ENCODE measurements at regions not wholly inside any gene's neighbourhood (a gene's known extent, or its start where the extent isn't known, plus 50 kb on each side); places are given as distances from the start of the nearest gene placed in this dataset.

DNA sequence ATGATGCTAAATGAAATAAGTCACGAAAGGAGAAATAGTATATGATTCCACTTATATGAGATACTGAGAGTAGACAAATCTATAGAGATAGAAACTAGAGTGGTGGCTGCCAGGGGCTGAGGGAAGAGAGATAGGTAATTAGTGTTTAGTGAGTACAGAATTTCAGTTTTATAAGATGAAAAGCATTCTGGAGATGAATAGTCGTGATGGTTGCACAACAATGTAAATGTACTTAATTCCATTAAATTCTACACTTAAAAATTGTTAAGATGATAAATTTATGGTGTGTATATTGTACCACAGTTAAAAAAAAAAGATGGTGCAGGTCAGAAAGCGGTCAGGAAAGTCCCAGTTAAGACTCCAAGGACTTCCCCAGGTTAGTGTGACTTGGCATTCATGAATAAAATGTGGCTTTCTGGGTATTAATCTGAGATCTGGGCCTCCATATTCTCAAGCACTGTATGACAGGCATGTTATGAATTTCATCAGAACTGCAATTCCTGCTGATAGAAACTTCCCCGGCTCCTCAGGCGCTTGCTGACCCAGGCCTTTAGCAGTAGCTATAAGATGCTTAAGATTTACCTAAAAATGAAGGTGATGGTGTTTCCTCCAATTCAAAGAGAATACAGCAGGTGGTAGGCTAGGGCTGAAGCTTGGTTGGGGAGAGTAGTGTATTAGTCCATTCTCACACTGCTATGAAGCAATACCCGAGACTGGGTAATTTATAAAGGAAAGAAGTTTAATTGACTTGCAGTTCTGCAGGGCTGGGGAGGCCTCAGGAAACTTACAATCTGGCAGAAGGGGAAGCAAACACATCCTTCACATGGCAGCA is 115.3 kb upstream of the SOX9 start:
- TF ChIP-seq, protein P1, sequence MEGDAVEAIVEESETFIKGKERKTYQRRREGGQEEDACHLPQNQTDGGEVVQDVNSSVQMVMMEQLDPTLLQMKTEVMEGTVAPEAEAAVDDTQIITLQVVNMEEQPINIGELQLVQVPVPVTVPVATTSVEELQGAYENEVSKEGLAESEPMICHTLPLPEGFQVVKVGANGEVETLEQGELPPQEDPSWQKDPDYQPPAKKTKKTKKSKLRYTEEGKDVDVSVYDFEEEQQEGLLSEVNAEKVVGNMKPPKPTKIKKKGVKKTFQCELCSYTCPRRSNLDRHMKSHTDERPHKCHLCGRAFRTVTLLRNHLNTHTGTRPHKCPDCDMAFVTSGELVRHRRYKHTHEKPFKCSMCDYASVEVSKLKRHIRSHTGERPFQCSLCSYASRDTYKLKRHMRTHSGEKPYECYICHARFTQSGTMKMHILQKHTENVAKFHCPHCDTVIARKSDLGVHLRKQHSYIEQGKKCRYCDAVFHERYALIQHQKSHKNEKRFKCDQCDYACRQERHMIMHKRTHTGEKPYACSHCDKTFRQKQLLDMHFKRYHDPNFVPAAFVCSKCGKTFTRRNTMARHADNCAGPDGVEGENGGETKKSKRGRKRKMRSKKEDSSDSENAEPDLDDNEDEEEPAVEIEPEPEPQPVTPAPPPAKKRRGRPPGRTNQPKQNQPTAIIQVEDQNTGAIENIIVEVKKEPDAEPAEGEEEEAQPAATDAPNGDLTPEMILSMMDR (IDR thresholded peaks at IDR 0.05), result no peak
- H3K9me3 ChIP-seq, result no peaks in the 10 kb centered on the region

DNA sequence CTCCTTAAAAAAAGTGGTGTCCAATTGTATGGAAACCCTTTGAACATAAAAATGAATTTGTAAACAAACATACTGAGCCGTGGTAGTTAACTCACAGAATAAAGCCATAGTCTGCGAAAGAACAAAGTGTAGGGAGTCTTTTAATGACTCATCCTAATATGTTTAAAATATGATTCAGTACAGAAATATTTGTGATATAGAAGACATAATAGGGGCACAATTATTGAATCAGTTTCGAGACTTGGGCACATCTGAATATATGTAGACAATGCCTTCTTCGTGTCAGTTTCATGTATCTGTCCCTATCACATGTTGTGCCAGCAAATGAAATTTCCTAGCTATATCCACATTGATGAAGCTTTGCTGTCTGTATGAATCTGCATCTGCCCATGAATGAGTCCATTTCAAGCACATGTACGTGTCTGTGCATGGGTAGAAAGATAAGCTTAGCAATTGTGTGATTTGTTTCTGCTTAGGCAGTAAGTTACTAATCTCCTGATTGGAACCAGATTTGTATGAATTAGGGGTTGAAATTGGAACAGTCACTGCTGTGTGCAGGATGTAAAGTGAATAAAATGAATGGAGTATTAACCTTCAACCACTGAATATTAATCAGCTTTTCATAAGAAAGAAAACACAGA is 112.5 kb upstream of the SOX9 start:
- Histone ChIP-seq H3K9me3 (no peaks in the 10 kb centered on the region), H3K36me3 (no peaks in the 10 kb centered on the region), H3K27ac (no peak overlapping the region), H3K4me3 (ENCODE audit: low read depth in 1 of 2, low read length in 1 of 2) (no peak overlapping the region), H3K27me3 (no peaks in the 10 kb centered on the region), H3K4me1 (ENCODE audit: control insufficient read depth in 1 of 2, insufficient read depth in 1 of 2, low read depth in 1 of 2, low read length in 1 of 2) (no peaks in the 10 kb centered on the region)
- TF ChIP-seq, protein P1 (IDR thresholded peaks at IDR 0.05), result no peak

More for the DNA sequence above, 115.3 kb upstream of the SOX9 start:
- H3K4me3 ChIP-seq (ENCODE audit: low read depth in 1 of 2, low read length in 1 of 2), result no peak overlapping the region
- no peaks in the 10 kb centered on the region for H3K27me3 ChIP-seq
- no peaks in the 10 kb centered on the region for H3K36me3 ChIP-seq
- H3K4me1 ChIP-seq (ENCODE audit: control insufficient read depth in 1 of 2, insufficient read depth in 1 of 2, low read depth in 1 of 2, low read length in 1 of 2), result no peaks in the 10 kb centered on the region
- no peak overlapping the region for H3K27ac ChIP-seq

DNA sequence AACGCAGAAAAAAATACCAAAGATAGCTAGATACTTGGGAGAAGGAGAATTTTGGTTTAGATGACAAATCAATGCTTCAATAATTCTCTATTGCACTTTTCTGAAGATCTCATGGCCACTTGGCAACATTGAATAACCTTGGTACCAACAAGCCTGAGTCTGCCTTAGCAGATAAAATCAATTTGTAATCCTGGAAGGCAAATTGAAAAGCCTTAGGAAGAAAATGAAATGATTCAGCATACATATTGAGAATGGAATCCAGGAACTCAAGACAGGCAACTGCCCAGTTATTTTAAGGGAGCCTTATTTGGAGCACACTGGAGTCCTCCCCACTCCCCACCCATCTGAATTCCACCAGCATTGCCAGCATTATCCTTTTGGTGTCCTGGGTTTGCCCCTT is 109.3 kb upstream of the SOX9 start:
- H3K36me3 ChIP-seq, result no peaks in the 10 kb centered on the region
- no peaks in the 10 kb centered on the region for H3K4me1 ChIP-seq (ENCODE audit: control insufficient read depth in 1 of 2, insufficient read depth in 1 of 2, low read depth in 1 of 2, low read length in 1 of 2)
- no peaks in the 10 kb centered on the region for H3K9me3 ChIP-seq
- H3K27ac ChIP-seq, result no peak overlapping the region
- H3K4me3 ChIP-seq (ENCODE audit: low read depth in 1 of 2, low read length in 1 of 2), result no peak overlapping the region
- TF ChIP-seq, protein P1 (IDR thresholded peaks at IDR 0.05), result no peak
- no peaks in the 10 kb centered on the region for H3K27me3 ChIP-seq

DNA sequence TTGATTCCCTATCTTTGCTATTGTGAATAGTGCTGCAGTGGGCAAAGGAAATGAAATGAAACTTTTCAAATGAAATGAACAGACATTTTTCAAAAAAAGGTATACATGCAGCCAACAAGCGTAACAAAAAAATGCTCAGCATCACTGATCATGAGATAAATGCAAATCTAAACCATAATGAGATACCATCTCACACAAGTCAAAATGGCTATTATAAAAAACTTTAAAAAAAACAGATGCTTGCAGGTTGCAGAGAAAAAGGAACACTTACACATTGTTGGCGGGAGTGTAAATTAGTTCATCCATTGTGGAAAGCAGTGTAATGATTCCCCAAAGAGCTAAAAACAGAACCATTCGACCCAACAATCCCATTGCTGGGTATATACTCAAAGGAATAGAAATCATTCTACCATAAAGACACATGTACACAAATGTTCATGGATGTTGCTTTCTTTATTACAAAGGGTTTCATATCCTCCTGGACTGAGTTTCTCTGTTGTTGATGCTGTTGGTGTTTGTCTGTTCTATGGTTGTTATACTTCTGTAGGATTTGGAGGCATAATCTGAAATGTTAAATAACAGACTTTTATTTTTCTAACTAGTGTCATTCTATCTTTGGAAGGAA is 99.3 kb upstream of the SOX9 start:
- Histone ChIP-seq H3K4me3 (ENCODE audit: low read depth in 1 of 2, low read length in 1 of 2) (no peak overlapping the region), H3K27me3 (no peaks in the 10 kb centered on the region), H3K4me1 (ENCODE audit: control insufficient read depth in 1 of 2, insufficient read depth in 1 of 2, low read depth in 1 of 2, low read length in 1 of 2) (no peaks in the 10 kb centered on the region), H3K36me3 (no peaks in the 10 kb centered on the region), H3K9me3 (no peaks in the 10 kb centered on the region), H3K27ac (no peak overlapping the region)
- TF ChIP-seq, protein P1 (IDR thresholded peaks at IDR 0.05), result no peak

DNA sequence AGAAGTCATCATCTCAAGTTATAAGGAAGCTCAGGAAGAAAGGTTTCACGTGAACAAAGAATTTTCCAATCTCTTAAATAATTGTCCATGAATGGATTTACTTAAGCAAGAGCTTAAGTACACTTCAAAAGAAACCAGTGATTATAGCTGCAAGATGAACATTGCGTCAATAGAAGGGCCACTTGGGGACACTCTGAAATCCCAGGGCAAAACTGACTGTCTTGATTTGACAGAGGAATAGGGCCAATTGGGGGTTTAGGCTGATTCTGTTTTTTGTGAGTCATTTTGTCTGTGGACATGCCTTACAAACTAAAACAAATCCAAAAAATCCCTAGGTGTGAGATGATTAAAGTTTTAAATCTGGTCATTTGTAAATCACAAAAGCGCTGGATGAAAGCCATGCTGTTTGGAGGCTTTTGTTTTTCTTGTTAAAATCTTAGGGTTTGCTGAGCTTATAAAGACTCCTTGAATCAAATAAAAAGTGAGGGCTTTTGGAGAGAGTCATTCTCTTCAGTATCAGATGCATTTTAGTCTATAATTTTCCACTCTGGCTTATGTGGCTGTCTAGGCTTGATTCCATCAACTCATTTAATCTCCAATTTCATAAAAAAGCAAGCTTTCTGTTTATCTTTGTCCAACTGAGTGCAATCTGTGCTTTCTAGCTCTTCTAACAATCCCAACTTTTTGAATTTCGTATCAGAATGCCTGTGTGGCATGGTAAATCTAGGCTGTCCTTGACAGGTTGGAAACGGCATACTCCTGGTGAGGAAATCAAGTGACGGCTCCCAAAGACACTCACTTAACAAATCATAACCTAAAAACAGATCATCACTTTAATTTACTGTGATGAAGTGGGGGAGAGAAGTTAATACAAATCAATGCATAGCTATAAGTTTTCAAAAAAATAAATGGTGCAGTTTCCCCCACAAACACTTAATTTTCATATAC is 98.2 kb upstream of the SOX9 start:
- TF ChIP-seq, protein P1 (IDR thresholded peaks at IDR 0.05), result no peak
- Histone ChIP-seq H3K27me3 (no peaks in the 10 kb centered on the region), H3K4me3 (ENCODE audit: low read depth in 1 of 2, low read length in 1 of 2) (no peak overlapping the region), H3K27ac (no peak overlapping the region), H3K36me3 (no peaks in the 10 kb centered on the region), H3K4me1 (ENCODE audit: control insufficient read depth in 1 of 2, insufficient read depth in 1 of 2, low read depth in 1 of 2, low read length in 1 of 2) (no peaks in the 10 kb centered on the region), H3K9me3 (no peaks in the 10 kb centered on the region)
